Posterior cingulate gyrus (tissue), 11 donors: ENCODE measurements at regions not wholly inside any gene's neighbourhood (a gene's known extent, or its start where the extent isn't known, plus 50 kb on each side); places are given as distances from the start of the nearest gene placed in this dataset.
"Not testable (repeated sequence)": the region's sequence is repeated elsewhere in the genome, so short reads cannot be mapped to it uniquely, and the experiment has no call there.

ENCODE experiments used
- DNase-seq, 10 donors: peaks; one replicate each; pipeline versions ENCODE4 v3.0.0 to v3.0.0-alpha.2; 2020 to 2021; ENCODE audit warnings: mixed read lengths in 3 of 10
- intact Hi-C: fragments of 100-400 bp; cut with DNase I; formaldehyde crosslinking; loops from one replicate; pipeline ENCODE4 v1.15.1; 2023

DNA sequence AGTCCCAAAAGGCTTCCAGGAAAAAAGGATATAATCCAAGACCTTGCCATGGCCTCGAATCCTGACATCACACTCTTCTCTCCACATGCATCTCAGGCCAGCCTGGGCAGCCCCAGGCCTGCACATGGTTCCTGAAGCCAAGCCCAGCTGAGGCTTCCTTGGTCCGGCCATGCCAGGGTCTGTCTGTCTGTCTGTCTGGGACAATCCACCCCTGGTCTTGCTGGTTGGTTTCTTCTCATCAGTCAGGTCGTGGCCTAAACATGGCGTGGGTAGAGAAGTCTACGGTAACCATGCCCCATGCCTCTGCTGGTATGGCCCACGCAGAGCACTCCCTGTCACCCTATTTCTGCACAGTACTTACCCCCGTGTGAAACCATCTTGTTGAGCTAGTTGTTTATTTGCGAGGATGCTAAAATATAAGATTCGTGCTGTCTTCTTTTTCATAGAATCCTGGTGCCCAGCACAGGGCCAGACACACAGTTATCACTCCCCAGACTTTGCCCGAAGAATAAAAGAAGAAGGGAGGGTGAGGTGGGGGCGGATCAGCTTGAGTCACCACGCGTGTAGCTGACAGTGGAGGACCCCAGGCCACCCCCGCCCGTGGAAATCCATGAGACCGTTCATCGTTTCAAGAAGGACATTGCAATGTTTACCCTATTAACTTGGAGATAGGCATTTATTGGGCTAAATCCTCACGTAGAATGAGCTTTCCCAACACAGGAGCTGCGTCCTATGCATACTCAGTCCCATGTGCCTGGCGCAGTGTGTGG, 107.2 kb downstream of the RNASET2 start:
- DNase-seq, result peak in 1 of 10 donors; percentile 58
- intact Hi-C loops, result no loop called here

GRCh38 chr6:166846446-166847142, 109.8 kb downstream of the RNASET2 start:
- intact Hi-C loops, DNase-seq: not testable (repeated sequence)

- intact Hi-C loops, result no loop called here
- no peak for DNase-seq
These were observed 113.7 kb downstream of the RNASET2 start for GRCh38 chr6:166842607-166843006.

- no peak for DNase-seq
- intact Hi-C loops, result no loop called here
These were observed 115.1 kb downstream of the RNASET2 start for GRCh38 chr6:166841216-166841615.

- intact Hi-C loops, result no loop called here
- no peak for DNase-seq
These were observed 116.8 kb downstream of the RNASET2 start for GRCh38 chr6:166839569-166839968.

- intact Hi-C loops, result no loop called here
These were observed 117.4 kb downstream of the RNASET2 start for GRCh38 chr6:166838987-166839386.

GRCh38 chr6:166836785-166837718, 119.3 kb downstream of the RNASET2 start:
- intact Hi-C loops, result no loop called here
- DNase-seq, result peak in 2 of 10 donors; percentile 57 to 69

More at GRCh38 chr6:166838987-166839386, 117.4 kb downstream of the RNASET2 start:
- DNase-seq, result no peak

DNA sequence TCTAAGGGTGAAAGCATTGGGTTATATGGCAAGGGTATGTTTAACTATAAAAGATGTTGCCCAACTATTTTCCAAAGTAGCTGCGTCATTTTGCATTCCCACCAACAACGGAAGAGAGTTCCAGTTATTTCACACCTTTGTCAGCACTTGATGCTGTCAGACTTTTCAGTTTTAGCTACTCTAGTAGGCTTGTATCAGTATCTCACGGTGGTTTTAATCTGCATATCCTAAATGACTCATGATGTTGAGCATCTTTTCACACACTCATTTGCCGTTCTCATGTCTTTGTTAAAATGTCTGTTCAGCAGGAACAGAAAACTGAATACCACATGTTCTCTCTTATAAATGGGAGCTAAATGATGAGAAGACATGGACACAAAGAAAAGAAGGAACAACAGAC, 122.3 kb downstream of the RNASET2 start:
- no peak for DNase-seq
- intact Hi-C loops, result no loop called here

DNA sequence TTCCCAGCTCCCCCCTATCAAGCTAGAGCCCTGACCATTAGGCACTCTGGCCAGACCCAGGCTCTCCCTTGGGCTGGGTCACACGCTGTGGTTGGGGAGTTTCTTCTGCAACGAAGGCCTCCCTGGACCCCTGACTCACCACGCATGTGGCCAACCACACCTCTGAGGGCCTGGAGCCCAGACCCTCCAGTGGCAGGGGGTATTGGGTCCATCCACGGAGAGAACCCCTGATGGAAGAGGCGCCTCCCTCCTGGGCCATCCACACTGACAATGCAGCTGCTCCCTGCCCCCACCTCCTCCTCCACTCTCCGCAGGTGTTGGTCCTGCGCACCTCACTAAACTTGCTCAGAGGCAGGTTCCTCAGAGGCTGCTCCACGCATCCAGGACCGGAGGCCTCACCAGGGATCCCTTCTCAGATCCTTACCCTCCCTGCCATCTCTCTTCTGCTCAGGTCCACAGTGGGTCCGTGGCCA, 125.4 kb downstream of the RNASET2 start:
- intact Hi-C loops, result no loop called here
- peak in 1 of 10 donors; percentile 46 for DNase-seq

- peak in 1 of 10 donors; percentile 49 for DNase-seq
- intact Hi-C loops, result no loop called here
These were observed 126.0 kb downstream of the RNASET2 start for GRCh38 chr6:166830185-166830890.

GRCh38 chr6:166826264-166826663, 130.1 kb downstream of the RNASET2 start:
- intact Hi-C loops, result no loop called here
- DNase-seq, result no peak

DNA sequence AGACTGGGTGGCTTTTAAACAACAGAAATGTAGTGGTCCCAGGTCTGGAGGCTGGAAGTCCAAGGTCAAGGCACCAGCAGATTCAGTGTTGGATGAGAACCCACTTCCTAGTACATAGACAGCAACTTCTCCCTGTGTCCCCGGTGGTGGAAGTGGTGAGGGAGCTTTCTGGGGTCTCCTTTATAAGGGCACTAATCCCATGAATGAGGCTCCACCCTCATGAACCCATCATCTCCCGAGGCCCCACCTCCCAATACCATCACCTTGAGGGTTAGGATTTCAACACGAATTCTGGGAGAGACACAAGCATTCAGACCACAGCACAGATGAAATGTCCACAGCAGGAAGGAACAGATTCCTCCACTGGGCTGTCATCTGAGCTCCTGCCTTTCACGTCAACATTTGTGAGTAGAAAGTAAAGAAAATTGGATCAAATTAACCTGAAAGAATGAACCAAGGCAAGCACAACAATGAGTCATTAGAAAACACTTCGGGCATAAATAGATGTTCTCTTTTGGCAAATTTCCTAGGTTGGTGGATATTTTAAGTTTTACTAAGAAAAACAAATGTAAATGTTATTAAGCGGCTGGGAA, 130.7 kb downstream of the RNASET2 start:
- intact Hi-C loops, result no loop called here
- no peak for DNase-seq

- DNase-seq, result peak in 1 of 10 donors; percentile 81
- intact Hi-C loops, result no loop called here
These were observed 131.5 kb downstream of the RNASET2 start for GRCh38 chr6:166824880-166825250.

DNA sequence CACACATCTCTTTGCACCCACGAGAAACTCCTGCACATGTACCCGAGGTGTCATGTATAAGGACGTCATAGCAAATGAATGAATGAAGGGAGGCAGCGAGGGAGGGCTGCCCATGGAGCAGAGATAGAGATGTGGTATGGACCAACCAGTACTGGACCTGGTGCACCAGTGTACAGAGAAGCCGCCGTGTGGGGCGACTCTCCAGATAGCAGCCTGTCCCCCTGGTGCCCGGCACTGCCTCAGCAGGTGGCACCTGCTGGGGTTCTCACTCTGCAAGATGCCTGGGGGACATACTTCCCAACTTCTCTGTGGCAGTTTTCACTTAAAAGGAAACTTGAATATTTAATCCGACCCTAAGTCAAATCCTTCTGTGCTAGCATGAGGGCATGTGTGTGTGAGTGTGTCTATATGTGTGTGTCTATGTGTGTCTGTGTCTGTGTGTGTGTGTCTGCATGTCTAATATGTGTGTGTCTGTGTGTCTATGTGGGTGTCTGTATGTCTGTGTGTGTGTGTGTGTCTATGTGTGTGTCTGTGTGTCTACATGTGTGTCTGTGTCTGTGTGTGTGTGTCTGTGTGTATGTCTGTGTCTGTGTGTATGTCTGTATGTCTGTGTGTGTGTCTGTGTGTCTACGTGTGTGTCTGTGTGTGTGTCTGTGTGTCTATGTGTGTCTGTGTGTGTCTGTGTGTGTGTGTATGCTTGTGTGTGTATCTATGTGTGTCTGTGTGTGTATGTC, 132.0 kb downstream of the RNASET2 start:
- intact Hi-C loops, result no loop called here
- peak in 1 of 10 donors; percentile 63 for DNase-seq

DNA sequence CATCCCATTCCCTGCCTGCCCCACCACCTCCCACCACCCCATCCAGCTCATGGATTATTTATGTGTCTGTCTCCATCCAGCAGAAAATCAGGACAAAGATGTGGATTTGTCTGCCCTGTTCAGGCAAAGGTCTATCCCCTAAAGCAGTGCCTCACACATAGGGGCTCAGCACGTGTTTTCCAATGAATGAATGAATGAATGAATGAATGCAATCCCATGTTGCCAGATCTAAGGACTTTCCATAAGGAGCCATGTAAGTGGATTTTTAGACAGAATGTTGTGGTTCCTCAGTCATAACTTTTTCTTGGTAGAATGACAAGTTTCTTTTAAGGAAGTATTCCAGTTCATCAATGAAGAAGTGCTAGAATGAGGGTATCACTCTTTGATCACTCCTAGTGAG, 133.7 kb downstream of the RNASET2 start:
- no peak for DNase-seq
- intact Hi-C loops, result no loop called here

DNA sequence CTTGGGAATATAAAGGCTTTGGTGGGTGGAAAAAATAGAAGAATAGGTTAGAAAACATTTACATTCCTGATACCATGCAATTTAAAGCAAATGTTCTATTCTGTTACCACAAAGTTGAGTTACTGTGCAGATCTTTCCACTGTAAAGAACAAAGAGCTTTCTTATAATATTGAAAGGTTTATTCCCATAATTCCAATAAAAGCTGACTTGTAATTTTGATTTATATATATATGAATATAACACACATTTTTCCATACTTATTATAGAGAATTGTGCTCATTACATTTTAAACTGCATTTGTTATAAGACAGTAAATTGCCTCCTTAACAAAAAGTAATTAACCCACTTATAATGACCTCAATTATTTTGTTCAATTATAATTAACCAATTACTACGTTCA, 135.9 kb downstream of the RNASET2 start:
- intact Hi-C loops, result no loop called here
- DNase-seq, result no peak

DNA sequence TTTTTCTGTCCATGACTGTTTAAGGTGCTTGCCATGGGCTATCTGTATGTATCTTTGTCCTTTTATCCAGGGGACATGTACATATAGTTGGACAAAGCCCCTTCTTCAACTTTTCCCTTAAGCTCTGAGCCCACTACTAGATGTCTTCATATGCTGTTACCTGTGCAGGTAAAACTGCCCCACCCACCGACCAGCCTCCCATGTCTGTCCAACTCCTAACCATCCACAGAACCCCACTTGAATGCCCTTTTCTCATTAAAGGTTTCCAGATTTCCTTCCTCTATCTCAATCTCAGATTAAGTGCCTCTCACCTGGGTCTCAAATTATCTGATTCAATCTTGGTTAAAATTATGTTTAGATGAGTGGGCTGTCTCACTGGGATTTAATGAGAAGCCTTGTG, 136.3 kb downstream of the RNASET2 start:
- intact Hi-C loops, result no loop called here

GRCh38 chr6:166815629-166816028, 140.7 kb downstream of the RNASET2 start:
- no peak for DNase-seq
- intact Hi-C loops, result no loop called here

More for the DNA sequence above, 136.3 kb downstream of the RNASET2 start:
- no peak for DNase-seq

- intact Hi-C loops, result no loop called here
- DNase-seq, result no peak
These were observed 142.0 kb downstream of the RNASET2 start for GRCh38 chr6:166814390-166814789.
